Activated CD8-positive, alpha-beta memory T cell treated with anti-CD3 and anti-CD28 coated beads, Interleukin-2, amount 50 U/mL, for 48 hours (primary cell): ENCODE measurements at regions not wholly inside any gene's neighbourhood (a gene's known extent, or its start where the extent isn't known, plus 50 kb on each side); places are given as distances from the start of the nearest gene placed in this dataset.
"Not testable (repeated sequence)": the region's sequence is repeated elsewhere in the genome, so short reads cannot be mapped to it uniquely, and the experiment has no call there.

Experiments used
- DNase-seq: peaks from one replicate; pipeline ENCODE4 v3.0.0-alpha.2; 2020

GRCh38 chr20:17872959-17873358 lies 95.6 kb downstream of the SNX5 start:
- no peak for DNase-seq

- no peak for DNase-seq
Measured at GRCh38 chr20:17872434-17872833, 96.2 kb downstream of the SNX5 start.

GRCh38 chr20:17871886-17872285 lies 96.7 kb downstream of the SNX5 start:
- no peak for DNase-seq

GRCh38 chr20:17871181-17871580 lies 97.4 kb downstream of the SNX5 start:
- DNase-seq: no peak

GRCh38 chr20:17870086-17870740 lies 98.4 kb downstream of the SNX5 start:
- no peak for DNase-seq

GRCh38 chr20:17869295-17869994 lies 99.1 kb downstream of the SNX5 start:
- no peak for DNase-seq

GRCh38 chr20:17868700-17869231 lies 99.8 kb downstream of the SNX5 start:
- DNase-seq: no peak

- DNase-seq: no peak
Measured at GRCh38 chr20:17868151-17868550, 100.4 kb downstream of the SNX5 start.

GRCh38 chr20:17867131-17867925 lies 101.3 kb downstream of the SNX5 start:
- no peak for DNase-seq

GRCh38 chr20:17866234-17867001 lies 102.2 kb downstream of the SNX5 start:
- no peak for DNase-seq

- DNase-seq: no peak
Measured at GRCh38 chr20:17863577-17864292, 104.9 kb downstream of the SNX5 start.

- no peak for DNase-seq
Measured at GRCh38 chr20:17863209-17863576, 105.4 kb downstream of the SNX5 start.

- no peak for DNase-seq
Measured at GRCh38 chr20:17862171-17862570, 106.4 kb downstream of the SNX5 start.

GRCh38 chr20:17861620-17862019 lies 107.0 kb downstream of the SNX5 start:
- not testable (repeated sequence) for DNase-seq

- no peak for DNase-seq
Measured at GRCh38 chr20:17860301-17861197, 108.0 kb downstream of the SNX5 start.

- DNase-seq: no peak
Measured at GRCh38 chr20:17859616-17860232, 108.9 kb downstream of the SNX5 start.

GRCh38 chr20:17859002-17859615 lies 109.5 kb downstream of the SNX5 start:
- DNase-seq: no peak

- DNase-seq: no peak
Measured at GRCh38 chr20:17858450-17859001, 110.1 kb downstream of the SNX5 start.

- DNase-seq: no peak
Measured at GRCh38 chr20:17857639-17858449, 110.8 kb downstream of the SNX5 start.
